ENCODE measurements at regions not wholly inside any gene's neighbourhood (a gene's known extent, or its start where the extent isn't known, plus 50 kb on each side); places are given as distances from the start of the nearest gene placed in this dataset.

DNA sequence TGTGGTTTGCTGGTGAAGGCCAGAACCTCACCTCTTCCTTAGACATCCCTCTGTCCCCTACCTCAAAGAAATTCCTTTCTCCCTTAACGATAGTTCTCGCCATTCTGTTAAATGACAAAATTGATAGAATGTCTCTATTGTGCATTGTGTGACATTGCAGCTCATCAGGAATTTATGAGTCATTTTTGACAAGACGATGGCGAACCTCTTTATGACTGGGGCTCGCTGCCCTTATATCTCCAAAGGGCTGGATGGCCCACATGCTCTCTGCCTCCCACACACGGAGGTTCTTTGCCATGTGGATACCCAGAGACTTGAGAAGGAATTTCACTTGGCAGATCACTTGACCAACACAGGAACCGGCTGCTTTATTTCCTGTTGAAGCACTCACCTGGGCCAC is 66.8 kb upstream of the RPS6KA2 start:
- no peak for DNase-seq (ENCODE audit: low read depth in 2 of 2)

DNA sequence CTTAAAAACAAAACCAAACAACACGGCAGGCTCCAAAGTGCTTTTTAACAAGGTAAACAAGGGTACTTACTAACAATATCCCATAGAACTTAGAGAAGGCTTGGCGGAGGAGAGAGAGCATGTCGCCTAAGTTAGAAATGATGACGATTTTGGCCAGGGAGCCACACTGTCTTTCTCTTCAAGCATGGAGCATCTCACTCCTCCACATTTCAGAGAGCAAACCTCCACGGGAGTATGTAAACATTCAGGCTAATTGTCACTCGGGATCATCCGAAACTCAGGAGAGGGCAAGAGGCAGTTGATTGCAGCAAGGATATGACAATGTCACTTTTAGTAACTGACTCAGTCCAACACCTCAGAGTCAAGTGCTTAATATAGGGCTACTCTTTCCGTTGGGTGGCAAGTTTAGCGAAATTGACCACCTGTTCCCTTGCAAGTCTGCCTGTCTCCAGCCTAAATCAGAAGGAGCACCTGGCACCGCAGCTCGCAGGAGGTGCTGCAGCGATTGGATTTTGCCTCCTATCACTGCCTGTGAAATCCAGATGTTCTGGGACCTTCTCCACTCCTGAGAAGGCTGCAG is 65.8 kb upstream of the RPS6KA2 start:
- DNase-seq (ENCODE audit: low read depth in 2 of 2), result no peak

DNA sequence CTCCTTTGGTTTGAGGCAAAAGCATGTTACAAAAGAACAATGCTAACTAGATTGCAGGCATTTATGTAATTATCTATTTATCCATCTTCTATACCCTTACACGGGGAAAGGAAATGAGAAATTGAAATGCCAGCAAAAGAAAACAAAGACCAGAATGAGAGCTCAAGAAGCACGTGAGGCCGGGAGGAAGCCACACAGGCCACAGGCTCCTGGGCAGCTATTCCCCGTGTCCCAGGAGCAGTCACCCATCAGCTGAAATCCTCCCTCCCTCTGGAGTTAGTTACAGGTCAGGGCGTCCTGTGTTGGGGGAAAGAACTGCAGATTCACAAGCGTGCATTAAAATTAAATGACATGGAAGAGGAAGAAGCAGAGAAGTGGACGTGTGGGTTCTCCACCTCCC is 64.7 kb upstream of the RPS6KA2 start:
- no peak for DNase-seq (ENCODE audit: low read depth in 2 of 2)

DNA sequence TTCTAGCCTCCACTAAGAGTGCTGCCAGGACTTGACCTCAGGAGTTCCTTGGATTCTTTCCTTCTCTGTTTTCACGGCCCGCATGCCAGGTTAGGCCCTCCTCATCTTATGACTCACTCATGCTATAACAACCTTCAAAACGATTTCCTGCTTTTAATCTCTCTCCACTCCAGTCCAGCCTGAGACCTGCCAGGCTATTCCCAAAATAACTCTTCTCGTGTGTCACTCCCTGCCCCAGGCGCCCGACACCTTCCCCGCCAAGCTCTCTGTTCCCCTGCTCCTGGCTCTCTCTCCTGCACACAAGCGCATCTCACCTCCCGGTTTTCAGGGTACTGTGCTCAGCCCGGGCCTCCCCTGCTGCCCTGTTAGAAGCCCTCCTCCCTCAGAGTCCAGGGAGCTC is 64.1 kb upstream of the RPS6KA2 start:
- no peak for DNase-seq (ENCODE audit: low read depth in 2 of 2)

DNA sequence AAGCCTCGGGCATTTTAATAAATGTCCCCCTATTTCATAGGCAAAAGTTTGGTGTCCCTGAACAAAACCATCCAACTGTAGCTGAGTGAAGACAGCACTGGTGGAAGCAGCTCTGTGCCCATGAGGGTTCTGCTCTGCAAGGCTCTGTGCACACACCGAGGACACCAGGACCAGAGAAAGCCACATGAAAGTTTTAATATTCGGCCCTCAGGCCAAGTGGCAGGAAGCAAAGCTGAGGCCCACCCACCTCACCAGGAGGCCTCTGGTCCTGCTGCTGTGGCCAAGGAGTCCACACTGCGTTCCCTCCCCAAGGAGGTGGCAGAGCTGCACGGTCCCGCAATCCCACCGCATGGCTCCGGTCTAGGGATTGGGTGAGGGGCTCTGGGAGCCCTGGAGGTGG is 62.6 kb upstream of the RPS6KA2 start:
- no peak for DNase-seq (ENCODE audit: low read depth in 2 of 2)

DNA sequence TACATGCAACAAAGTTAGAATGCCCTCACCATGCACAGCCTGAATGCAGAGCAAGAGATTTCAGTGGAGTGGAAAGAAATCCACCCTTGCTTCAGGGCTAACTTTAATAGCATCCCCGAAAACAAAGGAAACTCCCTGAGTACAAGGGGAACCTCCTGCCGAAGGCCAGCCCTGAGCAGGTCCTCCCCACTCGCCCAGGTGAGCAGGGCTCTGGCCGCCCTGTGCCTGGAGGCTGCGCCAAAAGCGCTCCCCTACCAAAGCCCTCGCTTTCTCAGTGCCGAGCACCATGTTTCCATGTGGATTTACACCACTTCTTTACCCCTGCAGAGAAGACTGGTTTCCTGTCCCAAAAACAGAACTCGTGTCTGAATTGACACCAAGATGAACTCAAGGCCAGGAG is 61.9 kb upstream of the RPS6KA2 start:
- DNase-seq (ENCODE audit: low read depth in 2 of 2), result no peak

DNA sequence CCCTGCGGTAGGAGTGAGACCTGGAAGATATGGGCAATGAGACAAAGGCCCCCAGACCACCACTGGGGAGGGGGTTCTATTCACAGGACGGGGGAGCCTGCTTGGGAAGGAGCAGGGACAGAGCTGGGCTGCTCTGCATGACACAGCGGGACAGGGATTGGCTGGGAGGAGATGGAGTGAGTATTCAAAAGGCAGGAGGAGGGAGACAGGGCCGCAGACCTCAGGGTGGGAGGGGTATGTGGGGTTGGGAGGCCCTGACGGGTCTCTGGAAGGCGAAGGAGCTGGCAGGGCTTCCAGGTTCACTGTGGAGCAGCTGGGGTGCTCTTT is 60.8 kb upstream of the RPS6KA2 start:
- DNase-seq (ENCODE audit: low read depth in 2 of 2), result no peak

DNA sequence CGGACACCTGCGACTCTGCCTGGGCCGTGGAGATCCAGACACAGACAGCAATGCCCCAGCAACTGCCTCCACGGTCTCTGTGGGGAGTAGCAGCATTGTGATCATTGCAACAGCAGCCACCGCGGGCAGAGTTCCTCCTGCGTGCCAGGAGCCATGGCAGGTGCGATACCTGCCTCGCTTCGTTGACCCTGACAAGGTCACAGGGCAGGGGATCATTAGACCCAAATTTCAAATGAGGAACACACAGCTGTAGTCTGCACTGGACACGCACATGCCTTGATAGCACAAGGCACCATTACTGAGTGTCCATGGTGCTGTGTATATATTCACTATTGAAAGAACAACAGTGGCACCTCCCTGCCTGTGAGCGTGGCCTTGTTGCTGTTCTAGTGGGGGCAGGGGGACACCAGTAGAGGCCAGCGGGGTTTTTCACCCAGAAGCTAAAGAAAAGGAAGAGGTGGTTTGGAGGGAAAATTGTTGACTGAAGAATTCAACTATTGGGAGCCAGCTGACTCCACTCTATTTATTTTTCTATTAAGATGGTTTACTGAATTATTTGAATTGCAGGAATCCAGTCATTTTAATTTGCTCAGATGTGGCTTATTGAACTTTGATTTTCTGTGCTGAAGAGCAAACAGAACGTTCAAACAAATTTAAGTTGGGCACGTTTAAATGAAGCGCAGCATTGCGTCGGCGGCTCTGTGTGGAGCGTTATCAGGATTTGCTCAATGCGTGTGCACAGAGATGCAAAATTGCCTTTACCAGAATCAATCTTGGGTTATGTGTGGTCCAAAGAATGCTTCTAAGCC is 60.2 kb upstream of the RPS6KA2 start:
- DNase-seq (ENCODE audit: low read depth in 2 of 2), result no peak

DNA sequence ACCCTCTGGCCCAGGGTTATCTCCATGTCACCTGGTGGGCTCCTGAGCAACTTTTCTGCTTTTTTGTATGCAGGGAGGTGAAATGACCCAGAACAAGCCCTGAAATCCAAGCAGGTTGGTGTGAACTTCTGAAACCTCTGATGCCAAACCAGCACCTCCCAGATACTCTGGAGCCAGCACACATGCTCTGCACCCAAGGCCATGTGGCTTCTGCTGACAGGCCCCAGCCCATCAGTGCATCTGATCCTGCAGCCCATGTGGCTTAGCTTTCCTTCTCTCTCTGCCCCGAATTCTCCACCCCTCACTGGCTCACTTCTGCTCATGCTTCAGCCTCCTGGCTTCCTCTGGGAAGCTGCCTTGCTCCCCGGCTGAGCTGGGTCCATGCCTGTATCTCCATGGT is 59.3 kb upstream of the RPS6KA2 start:
- DNase-seq (ENCODE audit: low read depth in 2 of 2), result no peak

DNA sequence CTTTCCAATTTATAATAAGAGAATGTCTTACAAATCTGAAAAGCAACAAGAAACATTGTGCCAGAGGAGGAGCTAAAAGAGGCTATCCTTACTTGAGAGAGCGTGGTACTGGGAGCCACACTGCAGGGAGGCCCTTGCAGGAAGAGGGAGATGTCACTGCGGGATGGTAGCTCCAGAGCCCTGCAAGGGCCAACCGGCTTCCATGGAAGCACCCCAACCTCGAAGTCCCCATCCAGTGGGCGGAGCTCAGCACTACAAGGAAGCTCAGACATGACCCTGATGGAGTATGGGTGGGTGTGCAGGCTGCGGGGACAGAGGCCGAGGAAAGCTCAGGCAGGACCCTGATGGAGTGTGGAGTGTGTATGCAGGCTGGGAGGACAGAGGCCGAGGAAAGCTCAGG is 57.8 kb upstream of the RPS6KA2 start:
- no peak for DNase-seq (ENCODE audit: low read depth in 2 of 2)

DNA sequence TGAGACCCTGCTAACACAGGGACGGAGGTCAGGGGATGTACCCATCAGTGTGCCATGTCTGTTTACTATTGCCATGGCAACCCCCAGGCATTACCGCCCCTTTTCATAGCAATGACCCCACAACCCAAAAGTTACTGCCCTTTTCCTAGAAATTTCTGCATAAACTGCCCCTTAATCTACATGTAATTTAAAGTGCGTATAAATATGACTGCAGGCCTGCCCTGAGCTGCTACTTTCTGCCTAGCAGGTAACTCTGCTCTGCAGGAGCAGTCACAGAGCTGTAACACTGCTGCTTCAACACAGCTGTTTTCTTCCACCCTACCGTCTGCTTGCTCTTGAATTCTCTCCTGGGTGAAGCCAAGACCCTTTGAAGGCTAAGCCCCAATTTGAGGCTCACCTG is 57.1 kb upstream of the RPS6KA2 start:
- DNase-seq (ENCODE audit: low read depth in 2 of 2), result no peak

DNA sequence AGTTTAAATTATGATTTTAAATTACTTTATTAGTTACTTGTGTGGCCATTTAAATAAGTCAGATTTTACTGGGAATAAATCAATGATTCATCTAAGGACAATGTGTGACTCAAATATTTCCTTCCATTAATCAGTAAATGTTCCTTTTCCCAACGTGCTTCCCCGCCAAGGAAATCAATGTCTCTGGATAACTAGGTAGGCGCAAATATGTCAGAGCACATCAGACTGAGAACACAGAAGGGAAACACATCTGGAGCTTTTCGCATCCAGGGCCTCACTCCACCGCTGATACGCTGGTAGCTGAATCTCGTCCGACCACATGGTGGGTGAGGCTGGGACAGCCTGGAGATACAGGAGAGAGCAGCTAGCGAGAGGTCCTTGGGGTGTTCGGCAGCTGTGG is 56.4 kb upstream of the RPS6KA2 start:
- DNase-seq (ENCODE audit: low read depth in 2 of 2), result no peak

DNA sequence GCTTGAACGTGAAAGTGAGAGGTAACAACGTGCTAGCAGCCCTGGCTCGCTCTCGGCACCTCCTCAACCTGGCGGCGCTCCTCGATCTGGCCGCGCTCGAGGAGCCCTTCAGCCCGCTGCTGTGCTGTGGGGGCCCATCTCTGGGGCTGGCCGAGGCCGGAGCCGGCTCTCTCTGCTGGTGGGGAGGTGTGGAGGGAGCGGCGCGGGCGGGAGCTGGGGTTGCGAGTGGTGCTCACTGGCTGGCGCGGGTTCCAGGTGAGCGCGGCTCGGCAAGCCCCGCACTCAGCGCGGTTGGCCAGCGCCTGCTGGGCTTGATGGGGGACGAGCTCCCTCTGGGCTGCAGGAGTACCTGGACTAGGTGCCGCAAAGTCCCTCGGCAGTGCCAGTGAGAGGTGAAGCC is 52.5 kb upstream of the RPS6KA2 start:
- DNase-seq (ENCODE audit: low read depth in 2 of 2), result no peak

DNA sequence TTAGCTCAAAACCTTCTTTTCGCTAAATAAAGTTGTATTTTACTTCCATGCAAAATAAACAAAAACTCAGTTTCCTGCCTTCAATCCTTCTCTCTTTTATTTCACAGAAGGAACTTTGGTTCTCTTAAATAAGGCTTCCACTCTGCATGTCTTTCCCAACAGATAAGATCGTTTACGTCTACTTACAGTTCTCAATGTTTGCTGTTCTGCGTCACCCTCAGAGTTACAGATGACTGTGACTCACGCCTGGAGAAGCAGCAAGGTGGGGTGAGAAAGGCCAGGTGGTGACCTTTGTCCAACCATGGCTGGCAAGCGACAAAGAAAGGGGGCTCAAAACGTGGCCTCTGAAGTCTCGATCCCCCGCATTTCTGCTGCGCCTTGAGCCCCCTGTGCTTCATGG is 51.4 kb upstream of the RPS6KA2 start:
- DNase-seq (ENCODE audit: low read depth in 2 of 2), result no peak

DNA sequence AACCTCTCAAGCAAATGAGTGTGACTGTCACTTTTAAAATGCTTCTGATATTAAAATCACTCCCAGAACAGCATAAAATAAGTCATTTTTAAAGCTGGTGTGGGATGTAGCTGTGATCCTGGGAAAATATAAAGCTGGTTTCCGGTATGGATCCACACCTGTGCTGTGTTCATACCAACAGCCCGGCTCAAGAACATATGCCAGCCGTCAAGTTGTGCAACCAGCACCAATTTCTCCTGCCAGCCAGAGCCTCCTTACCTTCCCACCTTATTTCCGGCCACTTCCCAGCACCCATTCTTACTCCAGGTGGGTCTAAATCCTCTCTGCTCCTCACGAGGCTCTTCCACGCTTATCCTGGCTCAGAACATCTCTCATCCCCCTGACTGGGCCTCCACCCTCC is 50.9 kb upstream of the RPS6KA2 start:
- no peak for DNase-seq (ENCODE audit: low read depth in 2 of 2)

Data from stimulated activated CD4-positive, alpha-beta T cell treated with anti-CD3 and anti-CD28 coated beads, Interleukin-15, amount 100 ng/mL, for 48 hours (primary cell).